Breast epithelium (tissue), 3 donors: ENCODE measurements at regions not wholly inside any gene's neighbourhood (a gene's known extent, or its start where the extent isn't known, plus 50 kb on each side); places are given as distances from the start of the nearest gene placed in this dataset.
"Not testable (repeated sequence)": the region's sequence is repeated elsewhere in the genome, so short reads cannot be mapped to it uniquely, and the experiment has no call there.

Source experiments
- POLR2AphosphoS5 ChIP-seq, 3 donors: sonication (generic); formaldehyde crosslinking; IDR thresholded peaks; one replicate each; pipeline ENCODE4 v1.6.1; 2017; ENCODE audit warnings: antibody characterized with exemption in 3 of 3
- TF ChIP-seq, protein P1 (sequence below), 3 donors: fragments of 450-650 bp; IDR thresholded peaks; one replicate each; pipeline ENCODE4 v1.5.1; 2016 to 2017; ENCODE audit warnings: antibody characterized with exemption in 3 of 3, mild to moderate bottlenecking in 3 of 3, moderate library complexity in 3 of 3

DNA sequence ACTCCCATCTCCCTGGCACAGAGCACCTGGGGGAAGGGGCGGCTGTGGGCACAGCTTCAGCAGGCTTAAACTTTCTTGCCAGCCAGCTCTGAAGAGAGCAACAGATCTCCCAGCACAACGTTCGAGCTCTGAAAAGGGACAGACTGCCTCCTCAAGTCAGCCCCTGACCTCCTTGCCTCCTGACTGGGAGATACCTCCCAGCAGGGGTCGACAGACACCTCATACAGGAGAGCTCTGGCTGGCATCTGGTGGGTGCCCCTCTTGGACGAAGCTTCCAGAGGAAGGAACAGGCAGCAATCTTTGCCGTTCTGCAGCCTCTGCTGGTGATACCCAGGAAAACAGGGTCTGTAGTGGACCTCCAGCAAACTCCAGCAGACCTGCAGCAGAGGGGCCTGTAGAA, 80.7 kb upstream of the ST3GAL6 start:
- TF ChIP-seq, protein P1, sequence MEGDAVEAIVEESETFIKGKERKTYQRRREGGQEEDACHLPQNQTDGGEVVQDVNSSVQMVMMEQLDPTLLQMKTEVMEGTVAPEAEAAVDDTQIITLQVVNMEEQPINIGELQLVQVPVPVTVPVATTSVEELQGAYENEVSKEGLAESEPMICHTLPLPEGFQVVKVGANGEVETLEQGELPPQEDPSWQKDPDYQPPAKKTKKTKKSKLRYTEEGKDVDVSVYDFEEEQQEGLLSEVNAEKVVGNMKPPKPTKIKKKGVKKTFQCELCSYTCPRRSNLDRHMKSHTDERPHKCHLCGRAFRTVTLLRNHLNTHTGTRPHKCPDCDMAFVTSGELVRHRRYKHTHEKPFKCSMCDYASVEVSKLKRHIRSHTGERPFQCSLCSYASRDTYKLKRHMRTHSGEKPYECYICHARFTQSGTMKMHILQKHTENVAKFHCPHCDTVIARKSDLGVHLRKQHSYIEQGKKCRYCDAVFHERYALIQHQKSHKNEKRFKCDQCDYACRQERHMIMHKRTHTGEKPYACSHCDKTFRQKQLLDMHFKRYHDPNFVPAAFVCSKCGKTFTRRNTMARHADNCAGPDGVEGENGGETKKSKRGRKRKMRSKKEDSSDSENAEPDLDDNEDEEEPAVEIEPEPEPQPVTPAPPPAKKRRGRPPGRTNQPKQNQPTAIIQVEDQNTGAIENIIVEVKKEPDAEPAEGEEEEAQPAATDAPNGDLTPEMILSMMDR (IDR thresholded peaks at IDR 0.05): not testable (repeated sequence)
- TF ChIP-seq POLR2AphosphoS5 (IDR thresholded peaks at IDR 0.05): not testable (repeated sequence)
